KBM-7 (cell line): ENCODE measurements at regions not wholly inside any gene's neighbourhood (a gene's known extent, or its start where the extent isn't known, plus 50 kb on each side); places are given as distances from the start of the nearest gene placed in this dataset.

Experiments used
- DNase-seq: peaks from one replicate; pipeline ENCODE4 v3.0.0-alpha.2; 2015
- in situ Hi-C: fragments of 300-500 bp; cut with MboI; formaldehyde crosslinking; loops from 2 replicates; pipeline ENCODE4 v1.14.3; 2020; ENCODE audit warnings: low sequenced_read_pairs, low pct_unique_long_range_greater_than_20kb, mixed read lengths

GRCh38 chr4:176439611-176440010 lies 119.8 kb downstream of the SPCS3 start:
- DNase-seq, result no peak
- in situ Hi-C loops, result no loop called here

- DNase-seq, result no peak
- in situ Hi-C loops, result no loop called here
These were observed 120.9 kb downstream of the SPCS3 start for GRCh38 chr4:176440698-176441097.

GRCh38 chr4:176441594-176441993 lies 121.8 kb downstream of the SPCS3 start:
- in situ Hi-C loops, result no loop called here
- no peak for DNase-seq

- no peak for DNase-seq
- in situ Hi-C loops, result no loop called here
These were observed 123.4 kb downstream of the SPCS3 start for GRCh38 chr4:176443117-176443516.

GRCh38 chr4:176443646-176444409 lies 124.1 kb downstream of the SPCS3 start:
- DNase-seq, result no peak
- in situ Hi-C loops, result no loop called here

GRCh38 chr4:176444741-176445140 lies 125.0 kb downstream of the SPCS3 start:
- no peak for DNase-seq
- in situ Hi-C loops, result no loop called here

GRCh38 chr4:176448761-176449160 lies 129.0 kb downstream of the SPCS3 start:
- no peak for DNase-seq
- in situ Hi-C loops, result no loop called here

GRCh38 chr4:176451443-176451842 lies 131.7 kb downstream of the SPCS3 start:
- in situ Hi-C loops, result no loop called here
- no peak for DNase-seq

- in situ Hi-C loops, result no loop called here
- no peak for DNase-seq
These were observed 133.3 kb downstream of the SPCS3 start for GRCh38 chr4:176453079-176453478.

GRCh38 chr4:176453658-176454057 lies 133.9 kb downstream of the SPCS3 start:
- in situ Hi-C loops, result no loop called here
- no peak for DNase-seq

- in situ Hi-C loops, result no loop called here
- no peak for DNase-seq
These were observed 145.0 kb downstream of the SPCS3 start for GRCh38 chr4:176464748-176465147.

GRCh38 chr4:176467001-176467400 lies 147.2 kb downstream of the SPCS3 start:
- DNase-seq, result no peak
- in situ Hi-C loops, result no loop called here

GRCh38 chr4:176469546-176469945 lies 149.8 kb downstream of the SPCS3 start:
- in situ Hi-C loops, result no loop called here
- DNase-seq, result no peak

GRCh38 chr4:176470671-176471070 lies 150.9 kb downstream of the SPCS3 start:
- DNase-seq, result no peak
- in situ Hi-C loops, result no loop called here

- in situ Hi-C loops, result no loop called here
These were observed 155.3 kb downstream of the SPCS3 start for GRCh38 chr4:176475067-176475466.

GRCh38 chr4:176478076-176478475 lies 158.3 kb downstream of the SPCS3 start:
- DNase-seq, result no peak
- in situ Hi-C loops, result no loop called here

More at GRCh38 chr4:176475067-176475466, 155.3 kb downstream of the SPCS3 start:
- DNase-seq, result no peak

GRCh38 chr4:176479767-176480166 lies 160.0 kb downstream of the SPCS3 start:
- no peak for DNase-seq
- in situ Hi-C loops, result no loop called here

GRCh38 chr4:176482972-176483371 lies 163.2 kb downstream of the SPCS3 start:
- in situ Hi-C loops, result no loop called here

GRCh38 chr4:176484301-176484984 lies 164.7 kb downstream of the SPCS3 start:
- in situ Hi-C loops, result no loop called here
- no peak for DNase-seq

More at GRCh38 chr4:176482972-176483371, 163.2 kb downstream of the SPCS3 start:
- DNase-seq, result no peak

GRCh38 chr4:176489001-176489400 lies 169.2 kb downstream of the SPCS3 start:
- in situ Hi-C loops, result no loop called here
- DNase-seq, result no peak
